ENCODE measurements at regions not wholly inside any gene's neighbourhood (a gene's known extent, or its start where the extent isn't known, plus 50 kb on each side); places are given as distances from the start of the nearest gene placed in this dataset.
"Not testable (repeated sequence)": the region's sequence is repeated elsewhere in the genome, so short reads cannot be mapped to it uniquely, and the experiment has no call there.

DNA sequence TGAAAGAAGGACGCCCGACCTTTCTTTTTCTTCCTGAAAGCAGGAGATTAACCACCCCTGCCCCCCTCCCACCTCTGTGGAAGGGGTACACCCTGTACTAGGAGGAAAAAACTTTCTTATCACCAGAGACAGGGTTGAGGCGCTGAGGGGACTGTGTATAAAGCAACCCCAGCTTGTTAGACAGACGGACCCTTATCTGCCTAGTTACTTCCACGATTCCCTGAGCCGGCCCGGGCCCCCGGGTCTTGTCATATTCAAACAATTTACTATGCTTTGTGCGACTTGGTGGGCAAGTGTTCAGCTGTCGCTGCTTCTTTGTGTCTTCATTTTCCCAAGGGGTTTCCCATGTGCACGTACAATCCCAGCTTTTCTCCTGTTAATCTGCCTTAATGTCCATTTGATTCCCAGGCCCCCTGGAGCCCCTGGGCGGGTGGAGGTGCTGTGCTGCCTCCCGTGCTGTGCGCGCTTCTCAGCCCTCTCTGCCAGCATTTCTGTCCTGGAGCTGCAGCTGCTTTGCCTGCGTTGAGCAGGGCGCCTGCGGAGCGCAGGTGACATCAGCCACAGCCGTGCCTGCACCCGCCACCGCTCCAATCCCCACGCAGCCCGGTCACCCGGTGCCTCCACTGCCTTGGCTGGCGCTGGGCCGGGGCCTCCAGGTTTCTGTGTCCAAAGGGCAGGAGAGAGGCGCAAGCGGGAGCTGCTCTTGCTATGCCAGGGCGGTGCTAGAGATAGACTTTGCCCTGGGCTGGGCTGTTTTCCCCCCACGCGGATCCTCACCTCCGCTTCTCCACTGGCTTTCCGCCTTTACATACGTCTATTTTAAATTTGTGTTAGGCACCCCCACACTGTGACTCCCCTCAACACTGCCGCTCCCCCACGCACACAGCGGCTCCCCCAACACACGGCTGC is 96.2 kb downstream of the TTLL2 start:
- FAIRE-seq: no peak
- no peak for TF ChIP-seq SPI1 (IDR thresholded peaks at IDR 0.05; ENCODE audit: low read depth, low read length)
- no peak for TF ChIP-seq POU2F2 (IDR thresholded peaks at IDR 0.05; ENCODE audit: low read depth, low read length)
- no peak for TF ChIP-seq PAX5 (IDR thresholded peaks at IDR 0.05; ENCODE audit: insufficient read depth, low read length, severe bottlenecking)
- no peak for TF ChIP-seq TAF1 (IDR thresholded peaks at IDR 0.05; ENCODE audit: low read depth, low read length)
- no peak for DNase-seq (ENCODE audit: insufficient read length, low spot score)

DNA sequence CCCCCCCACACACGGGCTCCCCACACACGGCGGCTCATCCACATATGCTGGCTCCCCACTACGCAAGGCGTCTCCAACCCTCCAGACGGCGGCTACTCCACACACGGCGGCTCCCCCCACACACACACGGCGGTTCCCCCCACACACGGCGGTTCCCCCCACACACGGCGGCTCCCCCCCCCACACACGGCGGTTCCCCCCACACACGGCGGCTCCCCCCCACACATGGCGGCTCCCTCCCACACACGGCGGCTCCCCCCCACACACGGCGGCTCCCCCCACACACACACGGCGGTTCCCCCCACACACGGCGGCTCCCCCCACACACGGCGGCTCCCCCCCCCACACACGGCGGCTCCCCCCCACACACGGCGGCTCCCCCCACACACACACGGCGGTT is 97.1 kb downstream of the TTLL2 start:
- DNase-seq (ENCODE audit: insufficient read length, low spot score); FAIRE-seq: not testable (repeated sequence)

DNA sequence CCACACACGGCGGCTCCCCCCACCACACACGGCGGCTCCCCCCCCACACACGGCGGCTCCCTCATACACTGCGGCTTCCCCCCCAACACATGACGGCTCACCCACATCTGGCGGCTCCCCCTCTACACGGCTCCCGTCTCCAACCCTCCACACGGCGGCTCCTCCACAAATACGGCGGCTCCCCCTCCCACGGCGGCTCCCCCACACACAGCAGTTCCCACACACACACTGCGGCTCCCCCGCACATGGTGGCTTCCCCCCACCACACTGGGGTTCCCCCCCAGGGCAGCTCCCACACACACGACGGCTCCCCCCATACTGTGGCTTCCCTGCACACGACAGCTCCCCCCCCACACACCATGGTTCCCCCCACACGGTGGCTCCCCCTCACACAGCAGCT is 98.0 kb downstream of the TTLL2 start:
- DNase-seq (ENCODE audit: insufficient read length, low spot score) (no peak), FAIRE-seq (no peak)
- TF ChIP-seq TAF1 (IDR thresholded peaks at IDR 0.05; ENCODE audit: low read depth, low read length) (no peak), POU2F2 (IDR thresholded peaks at IDR 0.05; ENCODE audit: low read depth, low read length) (no peak), SPI1 (IDR thresholded peaks at IDR 0.05; ENCODE audit: low read depth, low read length) (no peak), POLR2A (IDR thresholded peaks at IDR 0.05; ENCODE audit: low read depth, low read length) (no peak), PAX5 (IDR thresholded peaks at IDR 0.05; ENCODE audit: insufficient read depth, low read length, severe bottlenecking) (no peak), POLR2AphosphoS5 (IDR thresholded peaks at IDR 0.05; ENCODE audit: low read depth, low read length) (no peak)

DNA sequence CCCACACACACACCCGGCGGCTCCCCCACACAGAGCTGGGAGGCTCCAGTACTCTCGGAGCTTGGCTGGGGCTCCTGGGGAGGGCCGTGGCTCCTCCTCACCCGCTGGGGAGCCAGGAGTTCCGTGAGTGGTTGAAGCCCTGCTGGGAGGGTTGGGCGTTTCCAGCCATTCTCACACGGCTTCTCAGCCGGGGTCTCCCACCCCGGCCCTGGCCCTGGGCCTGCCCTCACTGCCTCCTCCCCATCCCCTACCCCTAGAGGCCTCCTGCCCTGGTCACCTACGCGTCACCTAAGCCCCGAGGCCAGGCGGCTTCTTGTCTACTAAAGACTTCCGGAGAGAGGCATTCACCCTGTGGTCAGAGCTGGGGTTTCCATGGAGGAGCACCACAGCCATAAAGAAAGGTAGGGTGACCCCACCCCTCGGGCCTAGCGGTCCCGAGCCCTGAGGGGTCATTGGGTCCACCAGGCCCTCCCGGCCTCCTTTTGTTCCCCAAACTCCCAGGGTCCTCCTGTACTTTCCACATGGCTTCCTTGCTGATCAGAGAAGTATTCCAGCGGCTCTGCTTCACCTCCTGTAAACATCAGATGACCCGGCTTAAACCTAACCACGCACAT is 99.3 kb downstream of the TTLL2 start:
- no peak for DNase-seq (ENCODE audit: insufficient read length, low spot score)
- FAIRE-seq: no peak
- no peak for TF ChIP-seq POLR2A (IDR thresholded peaks at IDR 0.05; ENCODE audit: low read depth, low read length)
- no peak for TF ChIP-seq TAF1 (IDR thresholded peaks at IDR 0.05; ENCODE audit: low read depth, low read length)
- no peak for TF ChIP-seq POU2F2 (IDR thresholded peaks at IDR 0.05; ENCODE audit: low read depth, low read length)
- no peak for TF ChIP-seq POLR2AphosphoS5 (IDR thresholded peaks at IDR 0.05; ENCODE audit: low read depth, low read length)
- no peak for TF ChIP-seq PAX5 (IDR thresholded peaks at IDR 0.05; ENCODE audit: insufficient read depth, low read length, severe bottlenecking)
- TF ChIP-seq SPI1 (IDR thresholded peaks at IDR 0.05; ENCODE audit: low read depth, low read length): no peak

DNA sequence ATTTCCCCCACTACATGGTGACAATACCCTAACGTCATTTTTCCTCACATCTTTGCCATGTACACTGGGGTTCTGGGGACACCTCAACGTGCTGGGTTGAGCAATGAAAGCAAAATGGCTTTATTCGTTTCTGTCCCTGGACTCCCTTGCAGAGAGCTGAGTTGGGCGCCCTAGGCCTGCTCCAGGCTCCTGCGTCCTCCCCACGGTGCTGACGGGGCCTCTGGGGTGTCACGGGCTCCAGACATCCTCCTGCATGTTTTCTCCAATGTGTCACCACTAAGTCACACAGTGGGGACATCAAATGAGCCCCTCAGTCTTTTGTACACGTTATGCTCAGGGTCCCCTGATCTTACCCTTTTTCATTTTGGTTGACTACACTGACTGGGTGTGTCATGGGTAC is 99.8 kb downstream of the TTLL2 start:
- TF ChIP-seq POLR2AphosphoS5 (IDR thresholded peaks at IDR 0.05; ENCODE audit: low read depth, low read length): no peak
- no peak for FAIRE-seq

DNA sequence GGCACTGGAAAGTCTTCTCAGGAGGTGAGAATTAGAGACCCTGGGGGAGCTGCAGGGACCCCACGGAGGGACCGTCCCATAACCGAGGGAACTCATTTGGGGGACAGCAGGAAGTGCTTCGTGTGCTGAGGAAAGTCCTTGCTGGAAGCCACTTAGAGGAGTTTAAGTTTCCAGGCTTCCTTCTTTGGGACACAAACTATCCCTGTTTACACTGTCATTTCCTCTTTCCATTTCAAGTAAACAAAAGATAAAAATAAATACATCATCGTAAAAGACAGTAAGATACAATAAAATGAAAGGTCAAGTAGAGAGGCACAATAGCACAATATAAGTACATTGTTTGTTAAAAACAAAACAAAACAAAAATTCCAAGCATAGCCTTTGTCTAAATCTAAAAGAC is 101.2 kb downstream of the TTLL2 start:
- DNase-seq (ENCODE audit: insufficient read length, low spot score): no peak
- no peak for TF ChIP-seq POLR2AphosphoS5 (IDR thresholded peaks at IDR 0.05; ENCODE audit: low read depth, low read length)
- TF ChIP-seq POU2F2 (IDR thresholded peaks at IDR 0.05; ENCODE audit: low read depth, low read length): no peak
- no peak for TF ChIP-seq PAX5 (IDR thresholded peaks at IDR 0.05; ENCODE audit: insufficient read depth, low read length, severe bottlenecking)
- TF ChIP-seq TAF1 (IDR thresholded peaks at IDR 0.05; ENCODE audit: low read depth, low read length): no peak
- TF ChIP-seq POLR2A (IDR thresholded peaks at IDR 0.05; ENCODE audit: low read depth, low read length): no peak
- no peak for TF ChIP-seq SPI1 (IDR thresholded peaks at IDR 0.05; ENCODE audit: low read depth, low read length)
- FAIRE-seq: no peak

More for the DNA sequence above, 99.8 kb downstream of the TTLL2 start:
- DNase-seq (ENCODE audit: insufficient read length, low spot score): no peak

DNA sequence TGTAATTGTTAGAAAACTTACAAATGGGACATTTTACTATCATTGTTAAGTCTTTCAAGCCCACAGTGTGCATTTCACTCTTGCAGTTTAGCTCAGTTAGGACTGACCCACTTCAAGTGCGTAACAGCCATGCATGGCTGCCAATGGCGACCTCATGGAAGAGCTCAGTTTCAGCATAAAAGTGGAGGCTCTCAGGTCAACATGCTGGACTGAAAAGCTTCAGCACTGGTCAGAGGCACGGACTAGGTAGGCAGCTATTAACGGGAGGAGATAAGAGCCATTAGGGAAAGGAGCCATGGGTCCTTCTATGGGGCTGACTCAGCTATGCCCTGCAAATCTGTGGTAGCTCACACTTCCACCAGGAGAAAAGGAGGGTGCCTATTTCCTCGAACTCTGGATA is 101.8 kb downstream of the TTLL2 start:
- TF ChIP-seq SPI1 (IDR thresholded peaks at IDR 0.05; ENCODE audit: low read depth, low read length) (no peak), TAF1 (IDR thresholded peaks at IDR 0.05; ENCODE audit: low read depth, low read length) (no peak), PAX5 (IDR thresholded peaks at IDR 0.05; ENCODE audit: insufficient read depth, low read length, severe bottlenecking) (no peak), POLR2A (IDR thresholded peaks at IDR 0.05; ENCODE audit: low read depth, low read length) (no peak), POLR2AphosphoS5 (IDR thresholded peaks at IDR 0.05; ENCODE audit: low read depth, low read length) (no peak), POU2F2 (IDR thresholded peaks at IDR 0.05; ENCODE audit: low read depth, low read length) (no peak)
- FAIRE-seq: no peak
- no peak for DNase-seq (ENCODE audit: insufficient read length, low spot score)

DNA sequence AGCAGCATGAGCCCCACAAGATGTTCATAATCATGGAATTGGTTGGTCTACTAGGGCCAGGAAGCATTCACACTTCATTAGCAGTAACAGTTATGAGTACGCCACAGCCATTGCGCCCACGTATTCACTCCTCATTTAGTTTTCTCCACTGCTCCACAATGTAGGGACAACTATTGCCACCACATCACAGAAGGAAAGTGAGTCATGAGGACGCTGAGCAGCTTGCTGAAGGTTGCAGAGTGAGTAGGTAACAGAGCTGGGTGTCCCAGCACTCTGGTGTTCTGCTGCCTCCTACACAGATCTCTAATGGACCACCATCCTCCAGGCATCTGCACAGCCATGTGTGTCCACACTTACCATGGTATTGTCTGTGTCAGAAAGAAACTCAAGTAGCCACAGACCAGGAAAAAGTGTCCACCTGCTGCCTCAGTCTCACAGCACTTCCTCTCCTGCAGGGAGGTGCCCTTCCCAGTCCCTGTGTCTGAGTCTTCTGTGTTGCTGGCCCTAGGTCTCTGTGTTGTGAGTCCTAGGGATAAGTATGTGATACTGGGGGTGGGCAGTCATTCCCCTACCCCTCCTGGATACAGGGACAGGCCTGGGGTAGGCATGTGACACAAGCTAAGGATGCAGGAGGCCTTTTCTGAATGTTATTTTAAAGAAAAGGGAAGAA is 103.9 kb downstream of the TTLL2 start:
- TF ChIP-seq PAX5 (IDR thresholded peaks at IDR 0.05; ENCODE audit: insufficient read depth, low read length, severe bottlenecking) (no peak), POLR2A (IDR thresholded peaks at IDR 0.05; ENCODE audit: low read depth, low read length) (no peak), POLR2AphosphoS5 (IDR thresholded peaks at IDR 0.05; ENCODE audit: low read depth, low read length) (no peak), SPI1 (IDR thresholded peaks at IDR 0.05; ENCODE audit: low read depth, low read length) (no peak), POU2F2 (IDR thresholded peaks at IDR 0.05; ENCODE audit: low read depth, low read length) (no peak), TAF1 (IDR thresholded peaks at IDR 0.05; ENCODE audit: low read depth, low read length) (no peak)
- no peak for DNase-seq (ENCODE audit: insufficient read length, low spot score)
- no peak for FAIRE-seq

DNA sequence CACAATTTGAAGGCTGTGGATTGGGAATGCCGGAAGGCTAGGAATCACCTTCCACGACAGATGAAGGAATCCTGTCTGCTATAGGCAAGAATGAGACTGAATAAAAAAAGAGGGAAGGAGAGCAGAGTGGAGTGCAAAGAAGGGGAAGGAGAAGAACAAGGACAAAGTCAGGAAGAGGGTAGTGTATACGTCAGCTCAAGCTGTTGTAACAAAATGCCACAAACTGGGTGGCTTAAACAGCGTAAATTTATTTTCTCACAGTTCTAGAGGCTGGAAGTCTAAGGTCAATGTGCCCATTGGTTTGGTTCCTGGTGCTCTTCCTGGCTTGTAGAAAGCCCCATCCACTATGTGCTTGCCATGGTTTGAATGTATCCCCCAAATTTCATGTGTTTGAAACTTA is 104.5 kb downstream of the TTLL2 start:
- no peak for TF ChIP-seq POLR2A (IDR thresholded peaks at IDR 0.05; ENCODE audit: low read depth, low read length)
- TF ChIP-seq TAF1 (IDR thresholded peaks at IDR 0.05; ENCODE audit: low read depth, low read length): no peak
- TF ChIP-seq POU2F2 (IDR thresholded peaks at IDR 0.05; ENCODE audit: low read depth, low read length): no peak
- no peak for TF ChIP-seq SPI1 (IDR thresholded peaks at IDR 0.05; ENCODE audit: low read depth, low read length)
- TF ChIP-seq POLR2AphosphoS5 (IDR thresholded peaks at IDR 0.05; ENCODE audit: low read depth, low read length): no peak
- TF ChIP-seq PAX5 (IDR thresholded peaks at IDR 0.05; ENCODE audit: insufficient read depth, low read length, severe bottlenecking): no peak
- FAIRE-seq (no peak), DNase-seq (ENCODE audit: insufficient read length, low spot score) (no peak)
